ENCODE measurements at regions not wholly inside any gene's neighbourhood (a gene's known extent, or its start where the extent isn't known, plus 50 kb on each side); places are given as distances from the start of the nearest gene placed in this dataset.

- no peak for TF ChIP-seq EZH2 (IDR thresholded peaks at IDR 0.05; ENCODE audit: borderline replicate concordance, low read depth, low read length, severe bottlenecking)
- TF ChIP-seq, protein P1, sequence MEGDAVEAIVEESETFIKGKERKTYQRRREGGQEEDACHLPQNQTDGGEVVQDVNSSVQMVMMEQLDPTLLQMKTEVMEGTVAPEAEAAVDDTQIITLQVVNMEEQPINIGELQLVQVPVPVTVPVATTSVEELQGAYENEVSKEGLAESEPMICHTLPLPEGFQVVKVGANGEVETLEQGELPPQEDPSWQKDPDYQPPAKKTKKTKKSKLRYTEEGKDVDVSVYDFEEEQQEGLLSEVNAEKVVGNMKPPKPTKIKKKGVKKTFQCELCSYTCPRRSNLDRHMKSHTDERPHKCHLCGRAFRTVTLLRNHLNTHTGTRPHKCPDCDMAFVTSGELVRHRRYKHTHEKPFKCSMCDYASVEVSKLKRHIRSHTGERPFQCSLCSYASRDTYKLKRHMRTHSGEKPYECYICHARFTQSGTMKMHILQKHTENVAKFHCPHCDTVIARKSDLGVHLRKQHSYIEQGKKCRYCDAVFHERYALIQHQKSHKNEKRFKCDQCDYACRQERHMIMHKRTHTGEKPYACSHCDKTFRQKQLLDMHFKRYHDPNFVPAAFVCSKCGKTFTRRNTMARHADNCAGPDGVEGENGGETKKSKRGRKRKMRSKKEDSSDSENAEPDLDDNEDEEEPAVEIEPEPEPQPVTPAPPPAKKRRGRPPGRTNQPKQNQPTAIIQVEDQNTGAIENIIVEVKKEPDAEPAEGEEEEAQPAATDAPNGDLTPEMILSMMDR (IDR thresholded peaks at IDR 0.05; ENCODE audit: borderline replicate concordance, extremely low read depth, low read length, poor library complexity, severe bottlenecking): no peak
These were observed 93.4 kb upstream of the HOXC13 start for GRCh38 chr12:53844994-53845844.

Data from DND-41 (cell line).